CD14-positive monocyte (primary cell): ENCODE measurements at regions not wholly inside any gene's neighbourhood (a gene's known extent, or its start where the extent isn't known, plus 50 kb on each side); places are given as distances from the start of the nearest gene placed in this dataset.

Source experiments
- DNase-seq, 3 donors: peaks; one replicate each; pipeline ENCODE4 v3.0.0-alpha.2; 2011 to 2022
- H2AFZ ChIP-seq: 2 replicates; pipeline ENCODE4 v1.6.0; 2012; ENCODE audit warnings: mild to moderate bottlenecking, low read depth, low read length, inconsistent platforms; ENCODE audit not compliant: insufficient read depth, poor library complexity, severe bottlenecking
- H3K27ac ChIP-seq, 2 donors: 1 replicate in 1 of 2; 2 replicates in 1 of 2; pipeline ENCODE4 v1.5.1; 2012 to 2013; ENCODE audit warnings: low read length in 2 of 2, control low read depth in 1 of 2, inconsistent platforms in 1 of 2, low read depth in 1 of 2, mild to moderate bottlenecking in 1 of 2
- H3K27me3 ChIP-seq, 2 donors: one replicate each; pipeline versions ENCODE4 v1.6.0 to v1.6.1; 2011 to 2013; ENCODE audit warnings: low read length in 2 of 2; ENCODE audit not compliant: control insufficient read depth in 2 of 2, insufficient read depth in 2 of 2
- H3K36me3 ChIP-seq, 2 donors: replicated peaks in 1 of 2; 1 replicate in 1 of 2; 2 replicates in 1 of 2; pipeline versions ENCODE4 v1.5.1 to v1.6.1; 2012 to 2013; ENCODE audit warnings: low read length in 2 of 2, control low read depth in 1 of 2, inconsistent platforms in 1 of 2, mild to moderate bottlenecking in 1 of 2; ENCODE audit not compliant: insufficient read depth in 2 of 2, control insufficient read depth in 1 of 2
- H3K4me1 ChIP-seq, 2 donors: 1 replicate in 1 of 2; 2 replicates in 1 of 2; pipeline versions ENCODE4 v1.5.1 to v1.6.1; 2012 to 2013; ENCODE audit warnings: low read length in 2 of 2, control low read depth in 1 of 2, inconsistent platforms in 1 of 2, mild to moderate bottlenecking in 1 of 2, moderate library complexity in 1 of 2; ENCODE audit not compliant: insufficient read depth in 2 of 2, control insufficient read depth in 1 of 2
- H3K4me2 ChIP-seq: replicated peaks from 2 replicates; pipeline ENCODE3; 2012; ENCODE audit warnings: low read length, moderate library complexity, mild to moderate bottlenecking; ENCODE audit not compliant: poor library complexity, severe bottlenecking; ENCODE audit errors: extremely low read depth
- H3K4me3 ChIP-seq, 3 experiments: fragments of 200-600 bp in 1 of 3; sonication (generic) in 1 of 3; replicated peaks in 1 of 3; 1 replicate in 2 of 3; 2 replicates in 1 of 3; pipeline ENCODE4 v1.5.1; 2011 to 2013; ENCODE audit warnings: low read length in 3 of 3, mild to moderate bottlenecking in 3 of 3, control low read depth in 2 of 3, low read depth in 2 of 3, inconsistent platforms in 1 of 3, moderate library complexity in 1 of 3
- H3K79me2 ChIP-seq: 2 replicates; pipeline ENCODE4 v1.6.0; 2012; ENCODE audit warnings: mild to moderate bottlenecking, control low read depth, inconsistent platforms, low read length, moderate library complexity; ENCODE audit not compliant: insufficient read depth
- H3K9ac ChIP-seq: 2 replicates; pipeline ENCODE4 v1.6.0; 2017; ENCODE audit warnings: low read length, mild to moderate bottlenecking; ENCODE audit not compliant: insufficient read depth, poor library complexity, severe bottlenecking
- H3K9me3 ChIP-seq, 2 donors: replicated peaks in 1 of 2; 1 replicate in 1 of 2; 2 replicates in 1 of 2; pipeline versions ENCODE4 v1.5.1 to v1.6.1; 2012 to 2013; ENCODE audit warnings: low read length in 2 of 2, control low read depth in 1 of 2; ENCODE audit not compliant: control insufficient read depth in 1 of 2, insufficient read depth in 1 of 2
- H4K20me1 ChIP-seq: 2 replicates; pipeline ENCODE4 v1.6.0; 2012; ENCODE audit warnings: mild to moderate bottlenecking, low read length, control low read depth, moderate library complexity; ENCODE audit not compliant: insufficient read depth
- H3K27ac Mint-ChIP-seq, 7 donors: one replicate each; pipeline ENCODE4 v1.8.0; 2020; ENCODE audit warnings: mild to moderate bottlenecking in 7 of 7, mixed read lengths in 7 of 7, moderate library complexity in 6 of 7, inconsistent platforms in 2 of 7
- H3K27me3 Mint-ChIP-seq, 3 donors: one replicate each; pipeline ENCODE4 v1.8.0; 2021 to 2022; ENCODE audit warnings: low read depth in 3 of 3, mild to moderate bottlenecking in 3 of 3, mixed read lengths in 3 of 3, moderate library complexity in 3 of 3, inconsistent platforms in 1 of 3
- H3K36me3 Mint-ChIP-seq, 2 donors: one replicate each; pipeline ENCODE4 v1.8.0; 2020; ENCODE audit warnings: mixed read lengths in 2 of 2, inconsistent platforms in 1 of 2, mild to moderate bottlenecking in 1 of 2
- H3K4me1 Mint-ChIP-seq: one replicate; pipeline ENCODE4 v1.8.0; 2020; ENCODE audit warnings: mild to moderate bottlenecking, mixed read lengths
- H3K4me3 Mint-ChIP-seq, 2 donors: one replicate each; pipeline ENCODE4 v1.8.0; 2020; ENCODE audit warnings: mild to moderate bottlenecking in 2 of 2, mixed read lengths in 2 of 2, moderate library complexity in 1 of 2
- H3K9me3 Mint-ChIP-seq, 7 donors: one replicate each; pipeline ENCODE4 v1.8.0; 2020 to 2022; ENCODE audit warnings: mixed read lengths in 7 of 7, mild to moderate bottlenecking in 6 of 7, moderate library complexity in 6 of 7, inconsistent platforms in 2 of 7
- WGBS: methylation state at CpG from one replicate; pipeline ENCODE4 v1.1.5; 2013; ENCODE audit warnings: missing lambda C conversion rate; ENCODE audit not compliant: insufficient coverage; 5-methylcytosine and 5-hydroxymethylcytosine counted together
- intact Hi-C, 2 donors: fragments of 100-400 bp; cut with micrococcal nuclease; formaldehyde crosslinking; loops; one replicate each; pipeline versions ENCODE4 v1.15.0 to v1.15.1; 2023
- TF ChIP-seq, protein P1 (sequence below): fragments of 200-600 bp; IDR thresholded peaks from one replicate; pipeline ENCODE4 v1.8.0; 2022; ENCODE audit warnings: antibody characterized with exemption, mild to moderate bottlenecking

DNA sequence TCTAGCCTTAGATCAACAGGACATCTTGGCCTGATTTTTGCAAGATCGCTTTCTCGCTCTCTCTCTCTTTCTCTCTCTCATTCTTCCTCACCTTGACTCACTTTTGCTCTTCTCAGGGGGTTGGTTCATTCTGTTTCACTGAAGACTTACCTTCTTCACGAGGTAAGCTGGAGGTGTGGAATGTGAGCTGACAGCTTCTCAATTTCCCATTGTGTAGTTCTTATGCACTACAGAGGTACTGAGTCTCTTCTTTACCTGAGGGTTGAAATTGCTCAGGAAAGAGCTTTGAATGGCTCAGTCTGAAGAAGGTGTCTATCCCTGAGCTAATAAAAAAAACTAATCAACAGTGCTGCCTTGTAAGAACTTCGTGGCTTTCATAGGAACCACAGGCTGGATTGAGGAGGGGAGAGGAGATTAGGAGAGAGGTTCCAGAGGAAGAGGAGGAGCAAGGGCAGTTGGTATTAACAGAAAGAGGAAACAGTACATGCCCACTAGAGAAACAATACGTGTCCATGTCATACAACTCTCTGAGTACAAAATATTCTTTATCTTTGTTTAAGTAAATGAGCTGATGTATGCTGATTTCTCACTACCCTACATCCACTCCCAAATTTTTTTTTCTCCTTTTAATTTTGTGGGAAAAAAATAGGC is 192.2 kb downstream of the TMEM167A start:
- intact Hi-C loops, result no loop called here
- Mint-ChIP-seq H3K36me3 (no peaks in the 10 kb centered on the region), H3K27ac (peak overlapping the region in 1 of 7 donors; percentile 54), H3K9me3 (peaks cover 8 to 20% (median 13%) of the 10 kb centered on the region in 7 donors), H3K4me3 (no peak overlapping the region), H3K4me1 (peaks cover 14% of the 10 kb centered on the region), H3K27me3 (peaks cover 0 to 3% (median 0%) of the 10 kb centered on the region in 3 donors)
- Histone ChIP-seq H4K20me1 (no peaks in the 10 kb centered on the region), H3K27me3 (no peaks in the 10 kb centered on the region), H3K36me3 (no peaks in the 10 kb centered on the region), H3K4me3 (no peak overlapping the region), H3K79me2 (no peaks in the 10 kb centered on the region), H3K4me2 (no peak overlapping the region), H3K9ac (no peak overlapping the region), H2AFZ (no peak overlapping the region), H3K4me1 (peaks cover 0 to 2% of the 10 kb centered on the region in 2 donors), H3K27ac (no peak overlapping the region), H3K9me3 (peaks cover 11 to 12% of the 10 kb centered on the region in 2 donors)
- WGBS, result 100% methylated on average over 2 of the region's 5 CpGs
- DNase-seq, result no peak
- TF ChIP-seq, protein P1, sequence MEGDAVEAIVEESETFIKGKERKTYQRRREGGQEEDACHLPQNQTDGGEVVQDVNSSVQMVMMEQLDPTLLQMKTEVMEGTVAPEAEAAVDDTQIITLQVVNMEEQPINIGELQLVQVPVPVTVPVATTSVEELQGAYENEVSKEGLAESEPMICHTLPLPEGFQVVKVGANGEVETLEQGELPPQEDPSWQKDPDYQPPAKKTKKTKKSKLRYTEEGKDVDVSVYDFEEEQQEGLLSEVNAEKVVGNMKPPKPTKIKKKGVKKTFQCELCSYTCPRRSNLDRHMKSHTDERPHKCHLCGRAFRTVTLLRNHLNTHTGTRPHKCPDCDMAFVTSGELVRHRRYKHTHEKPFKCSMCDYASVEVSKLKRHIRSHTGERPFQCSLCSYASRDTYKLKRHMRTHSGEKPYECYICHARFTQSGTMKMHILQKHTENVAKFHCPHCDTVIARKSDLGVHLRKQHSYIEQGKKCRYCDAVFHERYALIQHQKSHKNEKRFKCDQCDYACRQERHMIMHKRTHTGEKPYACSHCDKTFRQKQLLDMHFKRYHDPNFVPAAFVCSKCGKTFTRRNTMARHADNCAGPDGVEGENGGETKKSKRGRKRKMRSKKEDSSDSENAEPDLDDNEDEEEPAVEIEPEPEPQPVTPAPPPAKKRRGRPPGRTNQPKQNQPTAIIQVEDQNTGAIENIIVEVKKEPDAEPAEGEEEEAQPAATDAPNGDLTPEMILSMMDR, result no peak

DNA sequence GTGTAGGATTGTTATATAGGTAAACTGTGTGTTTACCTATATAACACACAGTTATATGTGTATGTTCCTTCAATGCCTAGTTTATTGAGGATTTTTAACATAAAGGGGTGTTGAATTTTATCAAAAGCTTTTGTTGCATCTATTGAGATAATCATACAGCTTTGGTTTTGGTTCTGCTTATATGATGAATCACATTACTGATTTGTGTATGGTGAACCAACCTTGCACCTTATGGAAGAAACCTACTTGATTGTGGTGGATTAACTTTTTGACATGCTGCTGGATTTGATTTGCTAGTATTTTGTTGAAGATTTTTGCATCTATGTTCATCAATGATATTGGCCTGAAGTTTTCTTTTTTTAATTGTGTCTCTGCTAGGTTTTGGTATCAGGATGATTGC is 194.9 kb downstream of the TMEM167A start:
- H3K79me2 ChIP-seq, result no peaks in the 10 kb centered on the region
- no peak overlapping the region for H3K4me3 Mint-ChIP-seq
- no peak overlapping the region for H3K4me3 ChIP-seq
- H3K27ac Mint-ChIP-seq, result no peak overlapping the region
- no peak overlapping the region for H3K4me2 ChIP-seq
- no peak overlapping the region for H3K9ac ChIP-seq
- H3K4me1 ChIP-seq, result peaks cover 0 to 2% of the 10 kb centered on the region in 2 donors
- H3K27me3 ChIP-seq, result no peaks in the 10 kb centered on the region
- intact Hi-C loops, result no loop called here
- TF ChIP-seq, protein P1, result no peak
- no peak for DNase-seq
- H3K27ac ChIP-seq, result no peak overlapping the region
- peaks cover 14% of the 10 kb centered on the region for H3K4me1 Mint-ChIP-seq
- no peak overlapping the region for H2AFZ ChIP-seq
- H4K20me1 ChIP-seq, result no peaks in the 10 kb centered on the region
- no peaks in the 10 kb centered on the region for H3K36me3 ChIP-seq
- peaks cover 12 to 22% of the 10 kb centered on the region in 2 donors for H3K9me3 ChIP-seq
- H3K9me3 Mint-ChIP-seq, result peaks cover 16 to 36% (median 26%) of the 10 kb centered on the region in 7 donors
- no peaks in the 10 kb centered on the region for H3K36me3 Mint-ChIP-seq
- H3K27me3 Mint-ChIP-seq, result peaks cover 0 to 1% (median 0%) of the 10 kb centered on the region in 3 donors
